ENCODE measurements at regions not wholly inside any gene's neighbourhood (a gene's known extent, or its start where the extent isn't known, plus 50 kb on each side); places are given as distances from the start of the nearest gene placed in this dataset.

GRCh38 chr5:33023649-33024048, 312.5 kb downstream of the NPR3 start:
- ChIA-PET CTCF (no interaction called here), POLR2A (no interaction called here)
- Histone ChIP-seq H3K27me3 (ENCODE audit: control insufficient read depth in 2 of 2, insufficient read depth in 2 of 2, low read length in 2 of 2) (peaks cover 0 to 1% of the 10 kb centered on the region in 2 experiments), H3K27ac (ENCODE audit: insufficient read depth, low read depth, low read length) (no peak overlapping the region), H2AFZ (ENCODE audit: low read depth, low read length) (no peak overlapping the region), H3K79me2 (ENCODE audit: control insufficient read depth, insufficient read depth, low read length) (no peaks in the 10 kb centered on the region), H3K9me3 (replicated peaks; ENCODE audit: control insufficient read depth, insufficient read depth, low read length) (no peaks in the 10 kb centered on the region), H3K4me2 (ENCODE audit: insufficient read depth, low read length) (no peak overlapping the region), H3K9ac (replicated peaks; ENCODE audit: extremely low read depth, insufficient read depth, low read length) (no peak overlapping the region), H3K9me1 (replicated peaks; ENCODE audit: control insufficient read depth, extremely low read depth, insufficient read depth, low read length) (no peaks in the 10 kb centered on the region), H3K4me1 (ENCODE audit: control insufficient read depth, extremely low read depth, insufficient read depth, low read length) (no peaks in the 10 kb centered on the region), H3K36me3 (ENCODE audit: control insufficient read depth in 2 of 2, extremely low read depth in 1 of 2, insufficient read depth in 2 of 2, low read length in 2 of 2) (no peaks in the 10 kb centered on the region), H4K20me1 (replicated peaks; ENCODE audit: control insufficient read depth, extremely low read depth, insufficient read depth, low read length) (no peaks in the 10 kb centered on the region), H3K4me3 (replicated peaks in 1 of 3; ENCODE audit: insufficient read depth in 1 of 3, low read depth in 1 of 3, low read length in 3 of 3) (no peak overlapping the region)
- TF ChIP-seq GATA2 (IDR thresholded peaks at IDR 0.05; ENCODE audit: insufficient read depth, insufficient read length, low read depth, low read length) (no peak), MAX (IDR thresholded peaks at IDR 0.05; ENCODE audit: insufficient read depth, insufficient read length) (no peak), MYC (IDR thresholded peaks at IDR 0.05; ENCODE audit: low read depth, low read length) (no peak), POLR2A (IDR thresholded peaks at IDR 0.05; ENCODE audit: low read depth, low read length) (no peak), FOS (IDR thresholded peaks at IDR 0.05; ENCODE audit: borderline replicate concordance, insufficient read depth, low read length) (no peak), JUN (IDR thresholded peaks at IDR 0.05; ENCODE audit: borderline replicate concordance, insufficient read depth, insufficient read length, low read depth) (no peak), POLR2AphosphoS5 (IDR thresholded peaks at IDR 0.05; ENCODE audit: insufficient read depth, low read depth, low read length) (no peak), CTCF (IDR thresholded peaks at IDR 0.05; ENCODE audit: extremely low read depth in 1 of 2, insufficient read depth in 1 of 2, low read depth in 1 of 2, low read length in 2 of 2) (no peak), EZH2 (IDR thresholded peaks at IDR 0.05; ENCODE audit: borderline replicate concordance, low read depth, low read length, severe bottlenecking) (no peak)
- DNase-seq (ENCODE audit: low read depth, low spot score), result no peak
- dilution Hi-C loops (cut with MboI; ENCODE audit: extremely low pct_ligation_motif_present, low sequenced_read_pairs), result no loop called here
- no TSS peak for BruUV-seq (replicated peaks)
- no peak for FAIRE-seq
- intact Hi-C loops (cut with micrococcal nuclease), result no loop called here

Measured in endothelial cell of umbilical vein (primary cell).